NCI-H510A (cell line): ENCODE measurements at regions not wholly inside any gene's neighbourhood (a gene's known extent, or its start where the extent isn't known, plus 50 kb on each side); places are given as distances from the start of the nearest gene placed in this dataset.
"Not testable (repeated sequence)": the region's sequence is repeated elsewhere in the genome, so short reads cannot be mapped to it uniquely, and the experiment has no call there.

Experiments
- DNase-seq: peaks from one replicate; lab custom pipeline; 2025; lab: John Stamatoyannopoulos, UW

DNA sequence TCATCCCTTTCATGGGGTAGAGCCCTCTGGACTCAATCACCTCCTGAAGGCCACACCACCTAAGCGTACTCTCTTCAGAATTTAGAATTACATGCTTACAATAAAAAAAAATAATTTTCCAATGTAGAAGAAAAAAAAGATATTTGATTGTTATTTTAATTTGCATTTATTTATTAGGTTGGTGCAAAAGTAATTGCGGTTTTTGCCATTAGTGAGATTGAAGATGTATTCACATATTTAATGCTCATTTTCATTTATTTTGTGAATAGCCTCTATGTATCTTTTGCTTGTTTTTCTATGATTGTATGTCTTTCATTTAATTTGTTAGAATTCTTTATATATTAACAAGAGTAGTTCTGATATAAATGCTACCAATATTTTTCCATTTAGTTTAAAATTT lies 220.5 kb downstream of the RND3 start:
- DNase-seq = no peak

DNA sequence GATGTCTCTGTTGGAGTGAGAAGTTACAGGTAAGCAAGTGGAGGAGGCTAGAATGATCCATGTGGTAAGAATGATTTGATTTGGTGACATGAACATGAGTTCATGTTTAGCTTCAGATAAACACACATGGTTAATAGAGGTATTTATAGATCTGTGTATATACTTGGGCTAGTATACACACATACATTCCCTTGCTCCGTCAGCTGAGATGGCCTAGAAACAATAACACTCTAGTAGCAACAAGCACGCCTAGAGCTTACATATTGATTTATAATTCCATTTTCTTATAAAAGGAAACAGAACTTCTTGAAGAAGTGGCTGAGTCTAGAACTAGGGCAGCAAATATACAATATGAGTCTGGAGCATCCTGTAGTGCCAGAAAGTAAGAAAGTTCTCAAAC lies 223.0 kb downstream of the RND3 start:
- no peak for DNase-seq

DNA sequence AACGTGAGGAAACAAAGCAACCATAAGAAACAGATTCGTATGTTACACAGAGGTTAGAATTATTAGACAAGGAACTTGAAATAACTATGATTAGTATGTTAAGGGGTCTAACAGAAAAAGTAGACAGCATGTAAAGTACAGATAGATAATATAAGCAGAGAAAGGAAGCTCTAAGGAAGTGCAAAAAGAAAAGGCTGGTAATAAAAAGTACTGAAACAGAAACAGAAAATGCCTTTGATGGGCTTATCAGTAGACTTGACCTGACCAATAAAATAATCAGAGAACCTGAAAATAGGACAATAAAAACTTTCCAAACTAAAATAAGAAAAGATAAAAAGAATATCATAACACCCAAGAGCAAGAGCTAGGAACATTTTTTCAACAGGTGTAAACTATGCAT lies 225.8 kb downstream of the RND3 start:
- DNase-seq = no peak

DNA sequence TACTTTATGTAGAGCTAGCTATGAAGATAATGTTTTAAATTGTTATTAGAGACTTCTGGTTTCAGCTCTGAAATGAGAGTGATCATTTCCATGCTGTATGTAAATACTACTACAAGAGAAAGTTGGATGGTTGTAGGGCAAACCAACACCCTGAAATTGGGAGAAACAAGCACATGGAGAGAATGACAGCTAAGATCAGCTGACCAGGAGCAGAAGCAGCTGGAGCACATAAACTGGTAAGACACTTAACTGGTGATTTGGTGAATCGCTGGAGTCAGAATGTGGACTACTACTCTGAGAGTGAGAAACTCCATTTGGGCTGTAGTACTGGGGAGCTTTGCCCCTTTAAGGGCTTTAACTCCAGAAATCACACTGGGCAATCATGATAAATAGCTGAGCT lies 226.8 kb downstream of the RND3 start:
- DNase-seq = no peak

DNA sequence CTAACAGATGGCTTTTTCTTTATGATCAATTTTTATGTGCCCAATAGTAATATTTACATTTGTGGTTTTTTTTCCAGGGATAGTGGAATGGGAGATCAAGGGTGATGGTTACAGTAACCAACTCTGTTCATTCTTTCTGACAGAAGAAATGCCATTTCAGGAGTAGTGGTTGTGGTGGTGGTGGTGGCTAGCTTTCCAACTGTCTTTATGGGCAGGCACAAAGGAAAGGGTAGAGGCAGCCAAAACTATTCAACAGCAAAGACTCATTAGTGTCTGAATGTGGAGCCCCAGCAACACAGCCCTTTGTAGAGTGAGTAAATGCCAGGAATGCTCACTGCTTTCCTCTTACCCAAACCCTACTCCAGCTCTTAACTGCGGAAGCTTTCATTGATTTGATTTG lies 227.7 kb downstream of the RND3 start:
- DNase-seq = no peak

DNA sequence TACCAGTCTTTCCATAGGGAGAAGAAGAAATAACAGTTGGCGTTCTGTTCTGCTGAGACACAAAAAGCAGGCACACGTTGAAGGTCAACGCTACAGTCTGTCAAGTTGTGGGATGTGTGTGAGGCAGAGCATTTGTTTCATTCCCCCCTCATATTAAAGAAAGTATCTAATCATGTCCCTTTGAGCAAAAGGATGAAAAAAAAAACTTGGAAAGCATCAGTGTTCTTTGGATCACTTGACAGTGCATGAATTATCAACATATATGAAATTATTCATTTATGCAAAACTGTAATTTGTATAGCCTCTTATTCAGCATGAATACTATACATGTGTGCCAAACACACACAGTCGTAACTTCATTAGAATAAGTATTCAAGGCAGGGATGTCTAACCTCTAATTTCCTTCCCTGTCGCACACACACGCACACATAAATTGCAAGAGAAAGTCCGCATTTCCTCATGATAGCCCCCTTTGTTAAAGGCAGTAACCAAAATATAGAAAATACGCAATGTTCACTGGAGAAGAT lies 228.6 kb downstream of the RND3 start:
- no peak for DNase-seq

DNA sequence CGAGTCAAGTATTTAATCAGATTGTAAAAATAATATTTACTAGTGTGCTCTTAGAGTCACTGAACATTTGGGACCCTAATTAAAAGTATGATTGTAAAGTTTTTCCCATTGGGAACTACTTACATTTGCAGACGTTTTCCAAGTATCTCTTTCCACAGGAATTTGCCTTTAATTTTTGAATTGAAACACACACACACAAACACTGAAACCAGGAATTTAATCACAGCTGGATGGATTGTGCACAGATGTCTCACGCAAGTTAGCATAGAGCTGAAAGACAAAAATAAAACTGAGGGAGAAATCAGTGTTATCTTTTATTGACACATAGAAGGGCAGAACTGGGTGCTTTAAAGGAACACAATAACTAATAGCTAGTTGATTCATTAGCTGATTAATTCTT lies 230.7 kb downstream of the RND3 start:
- no peak for DNase-seq

DNA sequence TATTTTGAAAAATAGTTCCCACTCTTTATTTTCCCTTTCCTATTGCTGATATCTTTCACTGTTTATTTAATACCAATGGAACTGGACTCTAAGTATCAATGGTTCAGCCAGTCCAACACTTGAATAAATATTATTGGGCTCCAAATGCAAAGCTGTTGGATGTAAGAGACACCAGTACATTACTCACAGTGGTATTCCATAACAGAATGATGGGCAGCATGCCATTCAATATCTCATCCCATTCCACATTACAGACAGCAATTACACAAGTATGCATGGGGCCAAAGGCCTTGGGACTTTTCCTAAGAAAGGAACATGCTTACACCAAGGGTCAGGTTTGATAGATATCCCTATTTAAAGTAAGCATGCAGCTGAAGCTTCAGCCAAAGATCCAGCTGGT lies 231.9 kb downstream of the RND3 start:
- DNase-seq = no peak

DNA sequence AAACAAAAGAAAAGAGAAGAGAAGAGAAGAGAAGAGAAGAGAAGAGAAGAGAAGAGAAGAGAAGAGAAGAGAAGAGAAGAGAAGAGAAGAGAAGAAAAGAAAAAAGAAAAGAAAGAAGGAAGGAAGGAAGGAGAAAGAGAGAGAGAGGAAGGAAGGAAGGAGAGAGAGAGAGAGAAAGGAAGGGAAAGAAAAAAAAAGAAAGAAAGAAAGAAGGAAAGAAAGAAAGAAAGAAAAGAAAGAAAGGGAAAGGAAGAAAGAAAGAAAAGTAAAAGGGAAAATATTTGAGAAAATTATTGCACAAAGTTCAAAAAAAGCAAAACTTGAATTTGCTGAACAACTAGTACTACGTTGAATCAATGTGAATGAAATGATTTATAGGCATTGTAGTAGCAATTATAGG lies 237.7 kb downstream of the RND3 start:
- DNase-seq = not testable (repeated sequence)

DNA sequence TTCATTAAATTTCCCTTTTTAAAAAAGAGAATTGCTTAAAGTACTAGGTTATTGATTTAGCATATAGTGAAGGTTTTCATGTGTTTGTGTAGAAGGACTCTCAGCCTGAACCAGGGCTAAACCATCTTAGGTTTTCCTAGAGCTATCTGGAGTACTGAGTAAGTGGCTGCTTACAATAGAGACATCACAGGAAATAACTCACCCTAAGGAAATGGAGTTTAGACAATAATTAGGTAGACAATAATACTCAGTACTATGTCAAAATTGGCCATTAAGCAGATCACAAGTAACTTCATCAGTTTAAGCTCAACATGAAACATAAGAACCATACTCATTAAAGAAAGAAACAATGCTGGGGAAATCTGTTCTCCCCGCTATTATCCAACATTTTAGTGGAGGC lies 240.0 kb downstream of the RND3 start:
- no peak for DNase-seq

DNA sequence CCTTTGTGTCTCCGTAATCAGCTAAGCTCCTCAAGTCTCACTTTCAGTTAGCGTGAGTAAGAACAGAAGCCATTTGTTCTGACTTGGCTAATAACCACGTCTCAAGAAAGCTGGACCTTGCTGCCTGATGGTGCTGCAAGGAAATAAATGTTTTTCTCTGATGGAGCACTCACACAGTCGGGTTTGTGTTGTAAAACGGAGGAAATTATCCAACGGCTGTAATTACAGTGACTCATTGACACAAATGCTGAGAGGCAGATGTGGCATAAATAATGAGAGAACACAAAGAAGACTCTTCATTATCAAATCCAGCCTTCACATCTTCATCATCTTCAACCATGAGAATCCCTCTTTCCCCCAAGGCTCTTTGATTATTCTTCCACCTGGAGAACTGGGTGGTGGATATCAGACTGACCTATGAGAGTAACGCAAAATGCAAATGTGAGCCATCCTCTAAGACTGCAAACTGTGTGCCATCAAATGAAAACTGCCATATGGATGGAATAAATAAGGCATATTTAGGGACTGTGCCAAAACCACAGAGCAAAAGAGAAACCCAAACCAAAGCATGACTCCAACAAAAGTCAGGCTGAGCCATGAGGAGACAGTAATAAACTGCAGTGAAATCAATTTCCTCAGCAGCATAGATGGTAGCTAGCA lies 252.6 kb downstream of the RND3 start:
- DNase-seq = no peak

DNA sequence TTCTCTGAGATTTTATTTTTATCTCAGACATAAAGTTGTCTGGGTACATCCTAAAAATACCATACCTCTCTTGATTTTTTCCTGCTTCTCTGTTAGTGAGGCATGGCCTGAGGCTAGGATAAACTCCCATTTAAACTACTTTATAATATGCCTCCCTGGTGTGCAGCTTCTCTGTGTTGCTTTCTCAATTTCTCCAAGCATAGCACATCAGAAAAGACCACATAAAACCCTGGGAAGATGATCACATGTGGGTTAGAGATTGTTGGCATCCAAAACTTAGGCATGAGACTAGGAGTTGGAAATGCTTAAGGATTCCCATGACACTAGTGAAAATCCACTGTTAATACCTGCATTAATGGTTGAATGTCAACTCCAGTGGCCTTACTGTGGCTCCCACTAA lies 254.6 kb downstream of the RND3 start:
- no peak for DNase-seq

DNA sequence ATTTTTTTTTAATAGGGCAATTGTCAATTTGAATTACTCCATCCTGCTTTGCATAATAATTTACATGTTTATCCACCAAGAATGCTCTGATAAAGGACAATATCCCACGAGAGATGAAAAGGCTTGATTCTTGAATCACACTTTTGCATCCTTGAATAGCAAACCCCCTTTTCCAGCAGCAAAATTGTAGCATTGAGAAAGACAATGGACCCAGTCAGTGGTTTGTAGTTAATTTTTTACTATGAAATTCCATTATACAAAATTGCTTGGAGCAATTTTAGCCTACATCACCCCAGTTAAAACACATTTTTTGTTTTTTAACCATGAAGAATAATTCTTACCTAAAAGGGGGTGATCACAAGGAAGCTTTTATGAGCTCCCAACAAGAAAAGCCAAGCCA lies 255.1 kb downstream of the RND3 start:
- DNase-seq = no peak

DNA sequence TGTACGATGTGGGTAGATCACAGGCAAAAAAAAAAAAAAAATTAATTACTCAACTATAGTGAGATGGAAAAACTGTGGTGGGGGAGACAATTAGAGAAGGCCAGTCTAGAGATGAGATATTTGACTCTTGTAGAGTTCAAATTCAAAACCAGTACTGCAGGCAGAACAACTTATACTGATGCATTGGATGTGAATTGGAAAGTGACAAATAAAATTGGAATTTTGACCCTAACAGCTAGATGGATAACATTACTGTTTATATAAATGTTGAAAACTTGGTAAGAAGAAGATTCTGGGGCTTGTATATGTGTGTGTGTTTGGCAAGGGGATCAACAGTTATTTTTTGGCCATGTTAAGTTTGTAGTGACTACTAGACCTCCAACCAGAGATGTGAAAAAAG lies 256.9 kb downstream of the RND3 start:
- DNase-seq = no peak

DNA sequence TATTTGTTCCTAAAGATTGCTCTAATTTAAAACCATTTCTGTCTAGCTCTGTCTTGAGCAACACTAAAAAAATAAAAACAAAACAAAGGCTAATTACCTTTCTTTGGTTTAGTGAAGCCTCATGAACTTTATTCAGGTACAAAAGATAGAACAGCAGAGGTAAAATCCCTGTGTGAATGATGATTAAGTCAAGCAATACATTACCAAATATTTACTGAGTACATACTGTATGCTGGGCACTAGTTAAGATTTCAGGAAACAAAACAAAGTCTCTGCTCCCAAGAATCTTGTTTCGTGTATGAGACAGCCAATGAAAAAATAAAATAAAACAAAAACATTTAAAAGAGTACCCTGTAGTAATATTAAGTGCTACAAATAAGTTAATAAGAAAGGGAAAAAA lies 257.5 kb downstream of the RND3 start:
- DNase-seq = no peak

DNA sequence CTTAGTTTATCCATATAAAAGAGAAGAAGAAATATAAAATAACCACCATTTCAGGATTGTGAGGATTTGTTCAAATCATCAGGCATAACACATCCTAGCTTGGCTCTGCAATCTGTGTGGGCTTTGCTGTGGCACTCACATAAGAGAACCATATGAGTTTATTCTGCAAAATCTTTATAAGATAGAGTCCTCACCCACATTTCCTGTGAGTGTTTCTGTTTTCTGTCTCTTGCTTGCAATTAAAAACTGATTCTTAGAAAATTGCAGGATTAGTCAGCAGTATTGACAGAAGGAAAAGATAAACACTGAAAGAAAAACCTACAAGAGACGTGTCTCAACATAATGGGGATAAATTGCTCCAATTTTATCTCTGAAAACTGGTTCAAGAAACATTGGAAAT lies 258.5 kb downstream of the RND3 start:
- DNase-seq = no peak

DNA sequence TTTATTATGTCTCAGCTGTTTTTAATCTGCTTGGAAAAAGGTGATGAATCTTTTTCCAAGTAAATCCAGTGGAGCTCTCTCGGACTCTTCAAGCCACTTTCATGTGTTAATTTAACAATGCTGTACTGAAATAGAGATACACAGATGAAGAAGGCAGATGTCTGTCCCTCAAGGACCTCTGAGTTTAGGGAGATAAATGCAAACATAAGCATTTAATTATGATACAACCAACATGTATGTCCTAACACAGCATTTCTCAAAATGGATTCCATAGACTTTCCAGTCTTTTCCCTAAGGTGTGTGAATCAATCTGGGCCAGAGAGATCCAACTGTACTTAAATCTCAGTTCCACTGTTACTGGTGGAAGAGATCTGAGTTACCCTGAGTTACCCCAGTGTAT lies 262.4 kb downstream of the RND3 start:
- DNase-seq = no peak

DNA sequence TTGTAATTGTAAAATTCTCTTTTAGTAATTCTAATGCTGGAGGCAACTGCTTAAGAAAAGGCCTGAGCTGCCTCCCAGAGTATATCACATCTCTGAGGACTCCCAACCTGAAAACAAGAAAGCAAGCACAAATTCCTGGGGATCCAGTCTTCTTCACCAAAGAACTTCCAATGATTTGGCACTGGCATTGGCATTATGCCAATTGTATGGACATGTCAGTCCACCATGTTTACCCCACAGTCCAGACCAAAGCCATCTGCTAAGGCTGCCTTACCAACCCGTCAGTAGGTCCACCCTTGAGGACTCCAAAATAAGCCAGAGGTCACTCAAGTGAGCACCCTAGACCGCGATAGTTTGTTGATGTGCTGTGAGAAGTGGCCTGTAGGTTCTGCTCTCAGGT lies 263.1 kb downstream of the RND3 start:
- DNase-seq = no peak

DNA sequence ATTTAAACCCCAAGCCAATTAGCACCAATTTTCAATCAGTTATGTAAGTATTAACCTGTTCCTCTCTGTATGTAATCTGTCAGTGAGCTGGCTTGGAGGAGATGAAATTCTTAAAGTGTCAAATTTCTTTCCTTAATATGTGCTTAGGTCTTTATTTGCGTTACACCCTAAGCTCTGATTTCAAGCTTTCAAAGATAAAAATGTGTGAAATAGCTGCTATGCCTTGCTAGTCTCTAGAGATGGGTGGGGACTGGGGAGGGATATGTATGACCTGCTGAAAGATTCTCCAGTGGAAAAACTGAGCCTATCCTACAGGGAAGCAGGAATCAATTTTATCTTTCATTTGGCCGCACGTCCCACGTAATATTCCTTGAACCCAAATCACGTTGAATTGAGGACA lies 264.5 kb downstream of the RND3 start:
- no peak for DNase-seq

DNA sequence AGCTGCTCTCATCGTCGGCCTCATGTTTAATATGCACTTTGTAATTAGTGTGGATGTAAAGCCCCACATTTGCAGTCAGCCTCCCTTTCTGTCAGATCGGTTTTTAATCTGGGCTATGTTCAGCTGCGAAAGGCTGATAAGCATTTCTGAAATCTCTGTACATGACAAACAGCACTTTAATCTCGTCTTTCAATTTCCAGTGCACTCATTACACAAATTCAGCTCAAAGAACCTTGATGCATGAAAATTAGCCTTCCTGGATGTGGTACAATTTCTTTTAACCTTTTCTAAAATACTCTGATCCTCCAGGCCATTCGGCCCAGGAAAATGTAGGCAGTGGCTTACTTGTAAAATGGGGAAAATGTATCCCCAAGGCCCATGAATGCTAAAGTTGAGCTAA lies 265.1 kb downstream of the RND3 start:
- no peak for DNase-seq

DNA sequence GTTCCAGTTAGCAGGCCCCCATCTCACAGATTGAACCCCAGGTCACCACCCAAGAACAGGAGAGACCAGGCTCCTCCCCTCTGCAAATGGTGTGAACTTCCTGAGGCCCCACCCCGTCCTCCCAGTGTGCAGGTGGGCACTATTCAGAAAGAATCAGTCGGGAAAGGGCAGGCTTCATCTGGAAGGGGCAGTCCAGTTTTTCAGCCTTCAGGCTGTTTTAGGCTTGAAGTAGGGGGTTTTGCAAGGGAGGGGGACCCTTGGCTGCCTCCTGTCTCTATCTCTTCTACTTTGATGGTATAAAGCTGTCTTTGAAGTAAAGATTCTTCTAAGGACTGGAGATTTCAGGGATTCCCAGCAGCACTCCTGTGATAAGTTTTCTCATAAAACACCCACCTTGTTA lies 267.6 kb downstream of the RND3 start:
- DNase-seq = no peak

DNA sequence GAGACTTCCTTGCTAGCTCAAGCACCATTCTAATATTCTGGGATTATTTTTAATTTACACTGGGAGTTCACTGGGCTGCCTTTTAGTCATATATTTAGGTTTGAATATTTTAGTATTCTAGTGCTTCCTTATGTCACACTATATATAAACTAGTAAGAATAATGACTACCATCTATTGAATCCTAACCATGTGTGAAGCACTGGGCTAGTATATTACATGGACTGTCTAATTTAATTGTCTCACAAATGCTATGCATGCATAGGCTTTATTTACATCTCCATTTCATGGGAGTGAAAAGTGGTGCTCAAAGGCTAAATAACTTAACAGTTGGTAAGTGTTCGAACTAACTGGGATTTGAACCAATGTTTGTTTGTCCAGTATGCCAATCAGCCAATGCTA lies 272.4 kb downstream of the RND3 start:
- no peak for DNase-seq

DNA sequence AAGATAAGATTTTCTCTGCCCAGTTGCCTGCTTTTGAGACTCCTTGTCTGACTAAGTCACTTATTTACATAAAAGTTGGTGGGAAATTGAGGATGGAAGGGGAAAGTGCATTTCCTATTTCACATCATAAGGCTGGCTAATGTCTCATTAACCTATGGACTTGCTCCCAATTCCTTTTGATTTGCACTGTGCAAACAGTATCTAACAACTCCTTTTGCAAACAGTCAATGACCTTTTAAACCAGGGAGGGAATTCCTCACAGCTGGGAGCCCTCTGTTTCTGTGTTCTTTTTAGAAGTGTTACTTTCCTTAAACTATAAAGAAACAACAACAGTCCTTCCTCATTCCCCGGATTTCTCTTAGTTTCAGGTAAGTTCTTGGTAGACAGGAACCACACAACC lies 272.8 kb downstream of the RND3 start:
- no peak for DNase-seq

DNA sequence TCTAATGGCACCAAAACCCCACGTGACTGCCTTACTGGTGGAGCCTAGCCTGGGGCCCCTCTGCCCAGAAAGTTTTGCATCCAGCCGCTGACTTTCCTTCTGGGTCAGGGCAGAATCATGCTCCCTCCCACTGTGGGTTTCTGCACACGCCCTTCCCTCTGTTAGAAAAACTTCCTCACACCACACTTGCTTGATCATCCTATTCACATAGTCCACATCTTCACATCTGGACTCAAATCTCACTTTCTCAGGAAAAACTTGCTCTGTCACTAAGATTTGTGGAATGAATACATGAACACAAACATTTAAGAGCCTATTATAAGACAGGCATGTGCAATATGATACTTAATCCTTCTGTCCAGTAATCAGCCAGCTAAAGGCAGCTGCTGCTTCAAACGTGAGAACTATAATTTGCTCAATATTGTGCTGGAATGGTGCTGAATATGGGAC lies 274.7 kb downstream of the RND3 start:
- no peak for DNase-seq
